B cell (primary cell): ENCODE measurements at regions not wholly inside any gene's neighbourhood (a gene's known extent, or its start where the extent isn't known, plus 50 kb on each side); places are given as distances from the start of the nearest gene placed in this dataset.

ENCODE experiments used
- ATAC-seq: fragments of 200-7000 bp; cut with Tn5 transposase; one replicate; pipeline ENCODE4 v1.10.0; 2021; ENCODE audit warnings: low read depth, mild to moderate bottlenecking, moderate number of reproducible peaks, moderate library complexity
- CTCF ChIA-PET: fragments of 350-600 bp; sonication (Branson Sonifier 250); formaldehyde crosslinking; loops from one replicate; lab custom pipeline; 2021; ENCODE audit warnings: antibody characterized with exemption, inconsistent platforms; lab: Charles Lee
- POLR2A ChIA-PET: fragments of 350-600 bp; sonication (Branson Sonifier 250); formaldehyde crosslinking; loops from one replicate; lab custom pipeline; 2021; ENCODE audit warnings: antibody characterized with exemption; lab: Charles Lee
- DNase-seq: peaks from one replicate; pipeline ENCODE4 v3.0.0; 2013
- H2AFZ ChIP-seq: 2 replicates; pipeline ENCODE4 v1.6.1; 2012; ENCODE audit warnings: mild to moderate bottlenecking, low read depth, low read length; ENCODE audit not compliant: insufficient read depth, poor library complexity, severe bottlenecking
- H3K27ac ChIP-seq, 2 donors: 1 replicate in 1 of 2; 2 replicates in 1 of 2; pipeline ENCODE4 v1.5.1; 2012 to 2013; ENCODE audit warnings: low read length in 2 of 2, mild to moderate bottlenecking in 2 of 2, moderate library complexity in 1 of 2
- H3K27me3 ChIP-seq, 4 experiments: fragments of 200-600 bp in 1 of 4; sonication (generic) in 1 of 4; replicated peaks in 1 of 4; 1 replicate in 2 of 4; 2 replicates in 2 of 4; pipeline versions ENCODE4 v1.6.1 to v1.7.0; 2013 to 2016; ENCODE audit warnings: low read length in 3 of 4, mild to moderate bottlenecking in 2 of 4, mixed read lengths in 1 of 4, moderate library complexity in 1 of 4; ENCODE audit not compliant: insufficient read depth in 4 of 4, control insufficient read depth in 3 of 4; ENCODE audit errors: control extremely low read depth in 1 of 4
- H3K36me3 ChIP-seq, 2 experiments: replicated peaks in 1 of 2; 1 replicate in 1 of 2; 2 replicates in 1 of 2; pipeline versions ENCODE4 v1.6.1 to v1.7.1; 2013; ENCODE audit warnings: low read length in 1 of 2; ENCODE audit not compliant: insufficient read depth in 2 of 2, control insufficient read depth in 1 of 2; ENCODE audit errors: control extremely low read depth in 1 of 2, extremely low read depth in 1 of 2
- H3K4me1 ChIP-seq, 2 donors: fragments of 200-600 bp in 1 of 2; sonication (generic) in 1 of 2; 1 replicate in 1 of 2; 2 replicates in 1 of 2; pipeline versions ENCODE4 v1.5.1 to v1.6.1; 2013 to 2017; ENCODE audit warnings: low read length in 2 of 2; ENCODE audit not compliant: control insufficient read depth in 2 of 2, insufficient read depth in 2 of 2
- H3K4me2 ChIP-seq: replicated peaks from 2 replicates; pipeline ENCODE3; 2012; ENCODE audit warnings: mild to moderate bottlenecking, low read depth, low read length; ENCODE audit not compliant: poor library complexity, severe bottlenecking
- H3K4me3 ChIP-seq, 5 experiments: fragments of 200-600 bp in 1 of 5; sonication (generic) in 1 of 5; 1 replicate in 3 of 5; 2 replicates in 2 of 5; pipeline versions ENCODE4 v1.5.1 to v1.7.0; 2011 to 2016; ENCODE audit warnings: low read length in 4 of 5, mild to moderate bottlenecking in 4 of 5, low read depth in 2 of 5, control low read depth in 1 of 5, moderate library complexity in 1 of 5; ENCODE audit not compliant: insufficient read depth in 1 of 5; ENCODE audit errors: control extremely low read depth in 1 of 5, extremely low read depth in 1 of 5
- H3K79me2 ChIP-seq: fragments of 200-600 bp; sonication (generic); one replicate; pipeline ENCODE4 v1.6.0; 2016; ENCODE audit warnings: low read length; ENCODE audit not compliant: control insufficient read depth, insufficient read depth
- H3K9ac ChIP-seq: fragments of 200-600 bp; sonication (generic); 2 replicates; pipeline ENCODE4 v1.6.1; 2017; ENCODE audit warnings: mild to moderate bottlenecking, low read length, moderate library complexity
- H3K9me3 ChIP-seq, 3 donors: one replicate each; pipeline versions ENCODE4 v1.6.1 to v1.7.1; 2013; ENCODE audit warnings: low read length in 2 of 3; ENCODE audit not compliant: control insufficient read depth in 2 of 3, insufficient read depth in 1 of 3; ENCODE audit errors: control extremely low read depth in 1 of 3
- H4K20me1 ChIP-seq: 2 replicates; pipeline ENCODE4 v1.6.0; 2012; ENCODE audit warnings: mild to moderate bottlenecking, low read length; ENCODE audit not compliant: insufficient read depth, control insufficient read depth, poor library complexity, severe bottlenecking
- H3K27ac Mint-ChIP-seq: one replicate; pipeline ENCODE4 v1.8.0; 2021; ENCODE audit warnings: mixed read lengths
- H3K27me3 Mint-ChIP-seq: one replicate; pipeline ENCODE4 v1.8.0; 2021; ENCODE audit warnings: mixed read lengths
- H3K4me1 Mint-ChIP-seq: one replicate; pipeline ENCODE4 v1.8.0; 2021; ENCODE audit warnings: mixed read lengths
- H3K4me3 Mint-ChIP-seq: one replicate; pipeline ENCODE4 v1.8.0; 2021; ENCODE audit warnings: mixed read lengths
- H3K9me3 Mint-ChIP-seq: one replicate; pipeline ENCODE4 v1.8.0; 2022; ENCODE audit warnings: mixed read lengths; ENCODE audit not compliant: insufficient read depth
- EZH2 ChIP-seq: IDR thresholded peaks from 2 replicates; pipeline ENCODE4 v1.6.1; 2012; ENCODE audit warnings: borderline replicate concordance, low read depth, mild to moderate bottlenecking, moderate library complexity, low read length; ENCODE audit not compliant: insufficient read depth, poor library complexity, severe bottlenecking
- WGBS: methylation state at CpG from one replicate; pipeline ENCODE4 v1.1.5; 2013; ENCODE audit warnings: missing lambda C conversion rate; ENCODE audit not compliant: insufficient coverage; 5-methylcytosine and 5-hydroxymethylcytosine counted together
- intact Hi-C: fragments of 100-400 bp; cut with micrococcal nuclease; formaldehyde crosslinking; loops from one replicate; pipeline ENCODE4 v1.10.0; 2022
- TF ChIP-seq, protein P1 (sequence below): fragments of 200-600 bp; IDR thresholded peaks from one replicate; pipeline ENCODE4 v1.8.0; 2022; ENCODE audit warnings: antibody characterized with exemption, mild to moderate bottlenecking

GRCh38 chr6:44631968-44632367 is 244.5 kb downstream of the CDC5L start:
- Histone ChIP-seq H3K27ac (no peak overlapping the region), H3K4me3 (no peak overlapping the region), H3K27me3 (peaks cover 0 to 3% (median 0%) of the 10 kb centered on the region in 4 experiments), H3K4me1 (peaks cover 0 to 6% of the 10 kb centered on the region in 2 donors), H3K9me3 (peaks cover 0 to 4% (median 0%) of the 10 kb centered on the region in 3 donors), H2AFZ (no peak overlapping the region), H3K4me2 (no peak overlapping the region), H3K9ac (no peak overlapping the region), H3K36me3 (no peaks in the 10 kb centered on the region), H4K20me1 (no peaks in the 10 kb centered on the region), H3K79me2 (no peaks in the 10 kb centered on the region)
- TF ChIP-seq EZH2 = no peak
- TF ChIP-seq, protein P1, sequence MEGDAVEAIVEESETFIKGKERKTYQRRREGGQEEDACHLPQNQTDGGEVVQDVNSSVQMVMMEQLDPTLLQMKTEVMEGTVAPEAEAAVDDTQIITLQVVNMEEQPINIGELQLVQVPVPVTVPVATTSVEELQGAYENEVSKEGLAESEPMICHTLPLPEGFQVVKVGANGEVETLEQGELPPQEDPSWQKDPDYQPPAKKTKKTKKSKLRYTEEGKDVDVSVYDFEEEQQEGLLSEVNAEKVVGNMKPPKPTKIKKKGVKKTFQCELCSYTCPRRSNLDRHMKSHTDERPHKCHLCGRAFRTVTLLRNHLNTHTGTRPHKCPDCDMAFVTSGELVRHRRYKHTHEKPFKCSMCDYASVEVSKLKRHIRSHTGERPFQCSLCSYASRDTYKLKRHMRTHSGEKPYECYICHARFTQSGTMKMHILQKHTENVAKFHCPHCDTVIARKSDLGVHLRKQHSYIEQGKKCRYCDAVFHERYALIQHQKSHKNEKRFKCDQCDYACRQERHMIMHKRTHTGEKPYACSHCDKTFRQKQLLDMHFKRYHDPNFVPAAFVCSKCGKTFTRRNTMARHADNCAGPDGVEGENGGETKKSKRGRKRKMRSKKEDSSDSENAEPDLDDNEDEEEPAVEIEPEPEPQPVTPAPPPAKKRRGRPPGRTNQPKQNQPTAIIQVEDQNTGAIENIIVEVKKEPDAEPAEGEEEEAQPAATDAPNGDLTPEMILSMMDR = no peak
- DNase-seq (no peak), ATAC-seq (no peak)
- intact Hi-C loops = no loop called here
- H3K27ac Mint-ChIP-seq = no peak overlapping the region
- H3K4me1 Mint-ChIP-seq = peaks cover 4% of the 10 kb centered on the region
- WGBS = 84% methylated on average over 3 of the region's 6 CpGs
- no peaks in the 10 kb centered on the region for H3K9me3 Mint-ChIP-seq
- H3K27me3 Mint-ChIP-seq = peaks cover 34% of the 10 kb centered on the region
- ChIA-PET CTCF (interaction anchor here (0.7 to 1.9 kb wide), 2 partner anchors 22 to 24 kb away, joined by 3 to 6 read pairs; no protein-coding TSS in a partner anchor), POLR2A (no interaction called here)
- H3K4me3 Mint-ChIP-seq = no peak overlapping the region

DNA sequence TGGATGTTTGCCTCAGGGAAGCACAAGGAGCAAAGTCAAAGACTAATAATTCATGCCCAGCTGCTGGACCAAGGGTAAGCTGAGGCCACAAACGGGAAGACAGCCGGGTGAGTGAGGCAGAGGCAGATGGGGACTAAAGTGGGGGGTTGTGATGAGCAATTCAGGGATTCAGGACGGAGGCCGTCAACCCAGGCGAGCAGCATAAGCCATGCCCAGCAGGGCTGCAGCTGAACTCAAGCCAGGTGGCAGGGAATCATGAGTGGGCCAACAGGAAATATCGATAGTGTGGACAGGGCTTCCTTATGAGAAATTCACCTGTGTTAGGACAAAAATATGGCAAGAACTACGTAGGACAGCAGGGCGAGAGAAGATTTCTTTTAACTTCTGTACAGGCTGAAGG is 246.8 kb downstream of the CDC5L start:
- 97% methylated on average over 7 of the region's 8 CpGs for WGBS
- no peaks in the 10 kb centered on the region for H4K20me1 ChIP-seq

More for the DNA sequence above, 246.8 kb downstream of the CDC5L start:
- Histone ChIP-seq H3K4me1 (no peaks in the 10 kb centered on the region), H3K36me3 (no peaks in the 10 kb centered on the region), H3K27ac (no peak overlapping the region), H3K9me3 (peaks cover 0 to 4% (median 2%) of the 10 kb centered on the region in 3 donors), H3K9ac (no peak overlapping the region), H3K27me3 (peaks cover 0 to 3% (median 0%) of the 10 kb centered on the region in 4 experiments), H3K4me2 (no peak overlapping the region), H3K79me2 (no peaks in the 10 kb centered on the region), H2AFZ (no peak overlapping the region), H3K4me3 (no peak overlapping the region)
- no peak for DNase-seq
- Mint-ChIP-seq H3K27ac (no peak overlapping the region), H3K4me1 (no peaks in the 10 kb centered on the region), H3K9me3 (no peaks in the 10 kb centered on the region), H3K27me3 (peaks cover 34% of the 10 kb centered on the region), H3K4me3 (no peak overlapping the region)
- no peak for ATAC-seq
- CTCF ChIA-PET = no interaction called here
- POLR2A ChIA-PET = no interaction called here
- intact Hi-C loops = no loop called here
- TF ChIP-seq, protein P1 = no peak
- TF ChIP-seq EZH2 = no peak
